ENCODE measurements at regions not wholly inside any gene's neighbourhood (a gene's known extent, or its start where the extent isn't known, plus 50 kb on each side); places are given as distances from the start of the nearest gene placed in this dataset.

- Histone ChIP-seq H3F3A (ENCODE audit: low read depth) (no peaks in the 10 kb centered on the region), H2AFZ (ENCODE audit: low read length) (no peak overlapping the region), H4K20me1 (ENCODE audit: insufficient read depth, low read length, poor library complexity, severe bottlenecking) (no peaks in the 10 kb centered on the region), H3K4me1 (ENCODE audit: insufficient read depth, low read length, poor library complexity, severe bottlenecking) (no peaks in the 10 kb centered on the region), H3K36me3 (ENCODE audit: insufficient read depth, low read length) (no peaks in the 10 kb centered on the region), H3K4me2 (ENCODE audit: low read depth, low read length, poor library complexity, severe bottlenecking) (no peak overlapping the region), H3K9ac (ENCODE audit: low read depth, low read length, poor library complexity, severe bottlenecking) (no peak overlapping the region), H3K9me3 (ENCODE audit: insufficient read depth, low read depth, low read length) (no peaks in the 10 kb centered on the region), H3K27me3 (ENCODE audit: insufficient read depth, low read length, poor library complexity, severe bottlenecking) (no peaks in the 10 kb centered on the region), H3K4me3 (ENCODE audit: low read length, poor library complexity, severe bottlenecking) (no peak overlapping the region), H3K79me2 (ENCODE audit: insufficient read depth, low read length) (no peaks in the 10 kb centered on the region), H3K9me2 (replicated peaks; ENCODE audit: low read depth, low read length) (no peaks in the 10 kb centered on the region)
- TF ChIP-seq EZH2phosphoT487 (IDR thresholded peaks at IDR 0.05; ENCODE audit: borderline replicate concordance) (no peak), CTCF (conservative IDR thresholded peaks at IDR 0.05; ENCODE audit: low read length) (no peak)
Measured at GRCh38 chr11:122430490-122430889, 225.0 kb upstream of the UBASH3B start.

DNA sequence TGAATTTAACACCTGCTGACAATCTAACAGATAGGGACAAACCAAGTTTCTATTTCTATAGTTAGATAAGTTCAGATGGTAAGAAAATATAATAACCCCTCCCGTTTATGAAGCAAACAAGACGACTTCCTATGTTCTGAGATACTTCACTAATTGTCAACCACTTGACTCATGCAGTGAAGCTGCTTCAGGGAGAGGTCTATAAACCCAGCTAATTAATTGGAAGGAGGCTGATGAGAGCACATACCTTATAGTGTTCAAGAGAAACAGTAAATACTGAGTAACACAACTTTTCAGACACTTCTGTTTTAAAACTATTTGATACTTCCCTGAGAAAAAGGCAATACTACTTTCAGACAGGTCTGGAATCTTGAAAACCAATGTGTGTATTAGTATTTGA, 229.4 kb upstream of the UBASH3B start:
- Histone ChIP-seq H3K9ac (ENCODE audit: low read depth, low read length, poor library complexity, severe bottlenecking) (no peak overlapping the region), H3K27me3 (ENCODE audit: insufficient read depth, low read length, poor library complexity, severe bottlenecking) (no peaks in the 10 kb centered on the region), H3F3A (ENCODE audit: low read depth) (no peaks in the 10 kb centered on the region), H3K9me2 (replicated peaks; ENCODE audit: low read depth, low read length) (no peaks in the 10 kb centered on the region), H3K4me2 (ENCODE audit: low read depth, low read length, poor library complexity, severe bottlenecking) (no peak overlapping the region), H3K9me3 (ENCODE audit: insufficient read depth, low read depth, low read length) (no peaks in the 10 kb centered on the region), H3K4me3 (ENCODE audit: low read length, poor library complexity, severe bottlenecking) (no peak overlapping the region), H2AFZ (ENCODE audit: low read length) (no peak overlapping the region), H3K4me1 (ENCODE audit: insufficient read depth, low read length, poor library complexity, severe bottlenecking) (no peaks in the 10 kb centered on the region), H3K79me2 (ENCODE audit: insufficient read depth, low read length) (no peaks in the 10 kb centered on the region), H4K20me1 (ENCODE audit: insufficient read depth, low read length, poor library complexity, severe bottlenecking) (no peaks in the 10 kb centered on the region), H3K36me3 (ENCODE audit: insufficient read depth, low read length) (no peaks in the 10 kb centered on the region)
- no peak for TF ChIP-seq EZH2phosphoT487 (IDR thresholded peaks at IDR 0.05; ENCODE audit: borderline replicate concordance)
- TF ChIP-seq CTCF (conservative IDR thresholded peaks at IDR 0.05; ENCODE audit: low read length) = no peak

DNA sequence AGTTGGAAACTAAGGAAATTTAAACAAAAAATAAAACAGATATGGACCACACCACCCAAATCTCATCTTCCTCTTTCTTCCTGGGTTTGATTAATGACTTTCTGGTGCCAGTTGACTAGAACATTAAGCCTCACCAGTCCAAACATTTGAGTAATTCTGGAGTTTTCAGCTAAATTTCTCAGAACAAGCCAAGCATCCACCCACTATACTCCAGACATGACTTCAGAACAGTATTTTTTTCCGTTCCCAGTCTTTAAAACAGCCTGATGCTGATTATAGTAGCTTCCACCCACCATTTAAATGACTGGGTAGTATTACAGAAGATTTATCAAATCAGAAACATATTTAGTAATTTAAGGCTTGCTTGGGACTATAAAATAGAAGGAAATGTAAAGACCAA, 230.9 kb upstream of the UBASH3B start:
- H3F3A ChIP-seq (ENCODE audit: low read depth) = no peaks in the 10 kb centered on the region
- no peaks in the 10 kb centered on the region for H3K36me3 ChIP-seq (ENCODE audit: insufficient read depth, low read length)
- no peak overlapping the region for H3K4me3 ChIP-seq (ENCODE audit: low read length, poor library complexity, severe bottlenecking)
- H3K4me2 ChIP-seq (ENCODE audit: low read depth, low read length, poor library complexity, severe bottlenecking) = no peak overlapping the region
- no peaks in the 10 kb centered on the region for H4K20me1 ChIP-seq (ENCODE audit: insufficient read depth, low read length, poor library complexity, severe bottlenecking)
- no peaks in the 10 kb centered on the region for H3K9me3 ChIP-seq (ENCODE audit: insufficient read depth, low read depth, low read length)
- no peak overlapping the region for H2AFZ ChIP-seq (ENCODE audit: low read length)
- TF ChIP-seq CTCF (conservative IDR thresholded peaks at IDR 0.05; ENCODE audit: low read length) = no peak
- TF ChIP-seq EZH2phosphoT487 (IDR thresholded peaks at IDR 0.05; ENCODE audit: borderline replicate concordance) = no peak
- H3K4me1 ChIP-seq (ENCODE audit: insufficient read depth, low read length, poor library complexity, severe bottlenecking) = no peaks in the 10 kb centered on the region
- no peak overlapping the region for H3K9ac ChIP-seq (ENCODE audit: low read depth, low read length, poor library complexity, severe bottlenecking)
- no peaks in the 10 kb centered on the region for H3K9me2 ChIP-seq (replicated peaks; ENCODE audit: low read depth, low read length)
- H3K27me3 ChIP-seq (ENCODE audit: insufficient read depth, low read length, poor library complexity, severe bottlenecking) = no peaks in the 10 kb centered on the region
- H3K79me2 ChIP-seq (ENCODE audit: insufficient read depth, low read length) = no peaks in the 10 kb centered on the region

All from Loucy (cell line).